SK-N-SH (cell line): ENCODE measurements at regions not wholly inside any gene's neighbourhood (a gene's known extent, or its start where the extent isn't known, plus 50 kb on each side); places are given as distances from the start of the nearest gene placed in this dataset.

ENCODE experiments used
- CTCF ChIA-PET: fragments of 300-600, 350-600 bp; formaldehyde crosslinking; extraction: SDS; loops from one replicate; lab custom pipeline; 2021; lab: Yijun Ruan, JAX
- POLR2A ChIA-PET: fragments of 350-600 bp; sonication (Branson Sonifier 250); formaldehyde crosslinking; extraction: SDS; loops from one replicate; lab custom pipeline; 2020; ENCODE audit warnings: antibody characterized with exemption, inconsistent platforms; lab: Yijun Ruan, JAX
- DNase-seq: peaks from one replicate; pipeline ENCODE4 v3.0.0; 2012
- H2AFZ ChIP-seq: fragments of 200-600 bp; sonication (generic); 2 replicates; pipeline ENCODE4 v1.8.1; 2016; ENCODE audit warnings: antibody characterized with exemption, mild to moderate bottlenecking, low read depth
- H3F3A ChIP-seq: fragments of 200-600 bp; sonication (generic); replicated peaks from 2 replicates; pipeline ENCODE3; 2016; ENCODE audit warnings: antibody characterized with exemption, mild to moderate bottlenecking; ENCODE audit not compliant: insufficient read depth
- H3K27ac ChIP-seq, 2 experiments: fragments of 200-500 bp in 1 of 2; fragments of 200-600 bp in 1 of 2; sonication (Bioruptor generic) in 1 of 2; sonication (generic), shearing (Covaris generic) in 1 of 2; 2 replicates each; pipeline versions ENCODE4 v1.5.1 to v1.6.1; 2014 to 2016; ENCODE audit warnings: low read depth in 2 of 2, inconsistent platforms in 1 of 2, low read length in 1 of 2, mild to moderate bottlenecking in 1 of 2, mixed read lengths in 1 of 2
- H3K27me3 ChIP-seq: fragments of 200-600 bp; sonication (generic), shearing (Covaris generic); 2 replicates; pipeline ENCODE4 v1.6.1; 2016; ENCODE audit warnings: mixed run types; ENCODE audit not compliant: insufficient read depth
- H3K36me3 ChIP-seq, 2 experiments: fragments of 200-500 bp in 1 of 2; fragments of 200-600 bp in 1 of 2; sonication (Bioruptor generic) in 1 of 2; sonication (generic) in 1 of 2; replicated peaks in 1 of 2; 2 replicates each; pipeline versions ENCODE3 to v1.5.1; 2014 to 2016; ENCODE audit warnings: low read length in 1 of 2, mild to moderate bottlenecking in 1 of 2; ENCODE audit not compliant: insufficient read depth in 2 of 2, control insufficient read depth in 1 of 2
- H3K4me1 ChIP-seq, 2 experiments: fragments of 200-500 bp in 1 of 2; fragments of 200-600 bp in 1 of 2; sonication (Bioruptor generic) in 1 of 2; sonication (generic), shearing (Covaris generic) in 1 of 2; 2 replicates each; pipeline versions ENCODE4 v1.5.1 to v1.6.1; 2014 to 2016; ENCODE audit warnings: low read depth in 1 of 2, low read length in 1 of 2, mixed run types in 1 of 2; ENCODE audit not compliant: insufficient read depth in 2 of 2, control insufficient read depth in 1 of 2
- H3K4me2 ChIP-seq: fragments of 200-600 bp; sonication (generic), shearing (Covaris generic); 2 replicates; pipeline ENCODE4 v1.6.1; 2017; ENCODE audit warnings: mixed run types
- H3K4me3 ChIP-seq, 2 experiments: fragments of 200-500 bp in 1 of 2; fragments of 200-600 bp in 1 of 2; sonication (Bioruptor generic) in 1 of 2; sonication (generic), shearing (Covaris generic) in 1 of 2; 2 replicates each; pipeline versions ENCODE4 v1.5.1 to v1.8.1; 2014 to 2016; ENCODE audit warnings: low read depth in 2 of 2, inconsistent platforms in 1 of 2, low read length in 1 of 2, mild to moderate bottlenecking in 1 of 2, mixed read lengths in 1 of 2, moderate library complexity in 1 of 2
- H3K79me2 ChIP-seq: fragments of 200-600 bp; sonication (generic); 2 replicates; pipeline ENCODE4 v1.8.1; 2017; ENCODE audit warnings: mild to moderate bottlenecking; ENCODE audit not compliant: insufficient read depth
- H3K9ac ChIP-seq: fragments of 200-600 bp; sonication (generic); 2 replicates; pipeline ENCODE4 v1.6.1; 2017; ENCODE audit warnings: mixed run types
- H3K9me2 ChIP-seq: fragments of 200-600 bp; sonication (generic); 2 replicates; pipeline ENCODE4 v1.6.1; 2017; ENCODE audit warnings: mixed run types
- H3K9me3 ChIP-seq: fragments of 200-600 bp; sonication (generic); 2 replicates; pipeline ENCODE4 v1.6.1; 2017; ENCODE audit warnings: mixed run types, mild to moderate bottlenecking, moderate library complexity
- H4K20me1 ChIP-seq: fragments of 200-600 bp; sonication (generic); 2 replicates; pipeline ENCODE4 v1.6.1; 2017; ENCODE audit warnings: mild to moderate bottlenecking, mixed run types; ENCODE audit not compliant: insufficient read depth
- CTCF ChIP-seq: fragments of 200-600 bp; sonication (generic); IDR thresholded peaks from 2 replicates; pipeline ENCODE4 v1.6.1; 2017; ENCODE audit warnings: antibody characterized with exemption, mild to moderate bottlenecking, moderate library complexity
- ELF1 ChIP-seq: IDR thresholded peaks from 2 replicates; pipeline ENCODE4 v1.4.0; 2012
- EZH2phosphoT487 ChIP-seq: fragments of 200-600 bp; sonication (generic); IDR thresholded peaks from 2 replicates; pipeline ENCODE4 v1.6.1; 2017; ENCODE audit warnings: low read depth, mixed run types, mild to moderate bottlenecking, antibody characterized with exemption, moderate library complexity, borderline replicate concordance
- FOXM1 ChIP-seq: IDR thresholded peaks from 2 replicates; pipeline ENCODE4 v1.4.0; 2012; ENCODE audit warnings: low read depth, mild to moderate bottlenecking
- GABPA ChIP-seq: IDR thresholded peaks from 2 replicates; pipeline ENCODE4 v1.4.0; 2012; ENCODE audit warnings: low read depth, mild to moderate bottlenecking
- IRF3 ChIP-seq: fragments of 150-350 bp; IDR thresholded peaks from 2 replicates; pipeline ENCODE4 v1.6.1; 2016; ENCODE audit warnings: mild to moderate bottlenecking, low read depth, low read length
- MAX ChIP-seq: IDR thresholded peaks from 2 replicates; pipeline ENCODE4 v1.4.0; 2012; ENCODE audit warnings: low read depth
- MEF2A ChIP-seq: IDR thresholded peaks from 2 replicates; pipeline ENCODE4 v1.4.0; 2012; ENCODE audit warnings: low read depth, borderline replicate concordance
- NFIC ChIP-seq: IDR thresholded peaks from 2 replicates; pipeline ENCODE4 v1.4.0; 2012; ENCODE audit warnings: borderline replicate concordance
- NRF1 ChIP-seq: IDR thresholded peaks from 2 replicates; pipeline ENCODE4 v1.6.1; 2012; ENCODE audit warnings: low read depth, mild to moderate bottlenecking, low read length
- PBX3 ChIP-seq: IDR thresholded peaks from 2 replicates; pipeline ENCODE4; 2012
- POLR2AphosphoS5 ChIP-seq: IDR thresholded peaks from 2 replicates; pipeline ENCODE4 v1.6.1; 2012; ENCODE audit warnings: low read depth, low read length
- RAD21 ChIP-seq: IDR thresholded peaks from 2 replicates; pipeline ENCODE4 v1.6.1; 2012; ENCODE audit warnings: mild to moderate bottlenecking, low read length
- RFX5 ChIP-seq: IDR thresholded peaks from 2 replicates; pipeline ENCODE4 v1.6.1; 2012; ENCODE audit warnings: mild to moderate bottlenecking, improper control_type of control experiment, low read length
- RXRA ChIP-seq: IDR thresholded peaks from 2 replicates; pipeline ENCODE4 v1.4.0; 2012; ENCODE audit warnings: low read depth, mild to moderate bottlenecking, borderline replicate concordance
- SIN3A ChIP-seq: IDR thresholded peaks from 2 replicates; pipeline ENCODE4 v1.6.1; 2012; ENCODE audit warnings: low read depth, mild to moderate bottlenecking, low read length, moderate library complexity, borderline replicate concordance
- SMC3 ChIP-seq: IDR thresholded peaks from 2 replicates; pipeline ENCODE4 v1.6.1; 2012; ENCODE audit warnings: low read depth, low read length, improper control_type of control experiment
- TEAD4 ChIP-seq: IDR thresholded peaks from 2 replicates; pipeline ENCODE4 v1.4.0; 2012; ENCODE audit warnings: mild to moderate bottlenecking, borderline replicate concordance; ENCODE audit not compliant: insufficient read depth
- YY1 ChIP-seq: IDR thresholded peaks from 2 replicates; pipeline ENCODE4 v1.4.0; 2012; ENCODE audit warnings: low read depth, mild to moderate bottlenecking
- WGBS: methylation state at CpG from one replicate; pipeline ENCODE4 v1.1.6; 2017; ENCODE audit warnings: low lambda C conversion rate; 5-methylcytosine and 5-hydroxymethylcytosine counted together

- ChIA-PET CTCF (interaction anchor here (1.1 to 1.3 kb wide), 2 partner anchors 11 kb away, joined by 4 read pairs; no protein-coding TSS in a partner anchor), POLR2A (no interaction called here)
- H3K9ac ChIP-seq = no peak overlapping the region
These were observed 725.7 kb downstream of the USP25 start for GRCh38 chr21:16455526-16455925.

GRCh38 chr21:16455978-16456377, 726.2 kb downstream of the USP25 start:
- Histone ChIP-seq H3K27ac (no peak overlapping the region), H3K9me3 (no peaks in the 10 kb centered on the region), H3K4me2 (no peak overlapping the region), H3K9me2 (no peaks in the 10 kb centered on the region), H3K79me2 (no peaks in the 10 kb centered on the region), H3K4me1 (no peaks in the 10 kb centered on the region), H3K4me3 (no peak overlapping the region), H3K9ac (no peak overlapping the region), H4K20me1 (no peaks in the 10 kb centered on the region), H2AFZ (no peak overlapping the region), H3K36me3 (no peaks in the 10 kb centered on the region), H3F3A (no peaks in the 10 kb centered on the region), H3K27me3 (no peaks in the 10 kb centered on the region)
- ChIA-PET CTCF (interaction anchor here (0.6 to 1.2 kb wide), 3 partner anchors 11 to 696 kb away, joined by 3 to 4 read pairs (median 3); no protein-coding TSS in a partner anchor), POLR2A (no interaction called here)
- DNase-seq = no peak
- whole genome bisulfite sequencing = 62% methylated on average over 5 of the region's 5 CpGs
- TF ChIP-seq NRF1 (no peak), CTCF (no peak), ELF1 (no peak), IRF3 (no peak), POLR2AphosphoS5 (no peak), RFX5 (no peak), YY1 (no peak), MAX (no peak), EZH2phosphoT487 (no peak)

More at GRCh38 chr21:16455526-16455925, 725.7 kb downstream of the USP25 start:
- Histone ChIP-seq H3K4me1 (no peaks in the 10 kb centered on the region), H3K4me3 (no peak overlapping the region), H3K27ac (no peak overlapping the region), H4K20me1 (no peaks in the 10 kb centered on the region), H3K79me2 (no peaks in the 10 kb centered on the region), H3K4me2 (no peak overlapping the region), H3F3A (no peaks in the 10 kb centered on the region), H3K9me3 (no peaks in the 10 kb centered on the region), H3K27me3 (no peaks in the 10 kb centered on the region), H2AFZ (no peak overlapping the region), H3K36me3 (no peaks in the 10 kb centered on the region), H3K9me2 (no peaks in the 10 kb centered on the region)
- WGBS = 73% methylated on average over 2 of the region's 2 CpGs
- TF ChIP-seq NFIC (no peak), RXRA (no peak), NRF1 (no peak), TEAD4 (no peak), SMC3 (no peak), MEF2A (no peak), EZH2phosphoT487 (no peak), SIN3A (no peak), PBX3 (no peak), FOXM1 (no peak), RAD21 (no peak), ELF1 (no peak), GABPA (no peak)
- no peak for DNase-seq
